AG04450 (cell line): ENCODE measurements at regions not wholly inside any gene's neighbourhood (a gene's known extent, or its start where the extent isn't known, plus 50 kb on each side); places are given as distances from the start of the nearest gene placed in this dataset.

Experiments used
- CTCF ChIA-PET: fragments of 300-600, 350-600 bp; formaldehyde crosslinking; extraction: SDS; loops from one replicate; lab custom pipeline; 2022; ENCODE audit warnings: antibody characterized with exemption, inconsistent platforms; lab: Charles Lee
- POLR2A ChIA-PET: fragments of 350-600 bp; formaldehyde crosslinking; extraction: SDS; loops from one replicate; lab custom pipeline; 2021; ENCODE audit warnings: antibody characterized with exemption, inconsistent platforms; lab: Yijun Ruan, JAX
- DNase-seq: peaks from one replicate; pipeline ENCODE4 v3.0.0-alpha.2; 2011; ENCODE audit warnings: low read depth, low spot score
- H3K27ac ChIP-seq: one replicate; pipeline ENCODE4 v1.5.1; 2012; ENCODE audit warnings: low read depth, low read length, control low read depth
- H3K27me3 ChIP-seq: one replicate; pipeline ENCODE4 v1.6.0; 2012; ENCODE audit warnings: low read length; ENCODE audit not compliant: control insufficient read depth, insufficient read depth
- H3K4me3 ChIP-seq: 2 replicates; pipeline ENCODE4 v1.5.1; 2011; ENCODE audit warnings: mild to moderate bottlenecking, low read depth, low read length, control low read depth
- H3K9me3 ChIP-seq: 2 replicates; pipeline ENCODE4 v1.5.1; 2012; ENCODE audit warnings: low read length; ENCODE audit not compliant: control insufficient read depth, insufficient read depth
- TF ChIP-seq, protein P1 (sequence below): IDR thresholded peaks from 2 replicates; pipeline ENCODE4 v1.5.1; 2011; ENCODE audit warnings: low read depth, low read length, control low read depth, inconsistent platforms

- CTCF ChIA-PET = no interaction called here
- H3K9me3 ChIP-seq = no peaks in the 10 kb centered on the region
- POLR2A ChIA-PET = no interaction called here
- H3K4me3 ChIP-seq = no peak overlapping the region
- TF ChIP-seq, protein P1, sequence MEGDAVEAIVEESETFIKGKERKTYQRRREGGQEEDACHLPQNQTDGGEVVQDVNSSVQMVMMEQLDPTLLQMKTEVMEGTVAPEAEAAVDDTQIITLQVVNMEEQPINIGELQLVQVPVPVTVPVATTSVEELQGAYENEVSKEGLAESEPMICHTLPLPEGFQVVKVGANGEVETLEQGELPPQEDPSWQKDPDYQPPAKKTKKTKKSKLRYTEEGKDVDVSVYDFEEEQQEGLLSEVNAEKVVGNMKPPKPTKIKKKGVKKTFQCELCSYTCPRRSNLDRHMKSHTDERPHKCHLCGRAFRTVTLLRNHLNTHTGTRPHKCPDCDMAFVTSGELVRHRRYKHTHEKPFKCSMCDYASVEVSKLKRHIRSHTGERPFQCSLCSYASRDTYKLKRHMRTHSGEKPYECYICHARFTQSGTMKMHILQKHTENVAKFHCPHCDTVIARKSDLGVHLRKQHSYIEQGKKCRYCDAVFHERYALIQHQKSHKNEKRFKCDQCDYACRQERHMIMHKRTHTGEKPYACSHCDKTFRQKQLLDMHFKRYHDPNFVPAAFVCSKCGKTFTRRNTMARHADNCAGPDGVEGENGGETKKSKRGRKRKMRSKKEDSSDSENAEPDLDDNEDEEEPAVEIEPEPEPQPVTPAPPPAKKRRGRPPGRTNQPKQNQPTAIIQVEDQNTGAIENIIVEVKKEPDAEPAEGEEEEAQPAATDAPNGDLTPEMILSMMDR = no peak
- H3K27me3 ChIP-seq = no peaks in the 10 kb centered on the region
- H3K27ac ChIP-seq = no peak overlapping the region
- DNase-seq = no peak
These were observed 390.5 kb upstream of the LYPLAL1 start for GRCh38 chr1:218783131-218783530.

DNA sequence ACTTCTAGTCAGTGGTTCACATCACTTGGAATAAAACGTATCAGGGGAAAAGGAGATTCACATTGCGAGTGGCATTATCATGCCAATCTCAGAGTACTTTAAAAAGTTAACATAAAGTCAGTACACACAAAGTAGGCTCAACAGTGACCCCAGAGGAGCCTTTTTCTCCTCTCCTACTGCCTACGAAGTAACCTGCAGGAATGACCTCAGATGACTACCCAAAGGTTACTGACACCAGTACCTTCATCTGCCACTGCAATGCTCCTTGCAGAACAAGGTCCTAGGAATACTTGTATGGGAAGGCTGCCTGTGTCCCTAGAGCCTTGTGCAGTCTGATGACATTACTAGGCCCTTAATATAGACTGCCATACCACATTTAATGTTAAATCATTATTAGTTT is 389.8 kb upstream of the LYPLAL1 start:
- no peak overlapping the region for H3K27ac ChIP-seq
- POLR2A ChIA-PET = no interaction called here
- TF ChIP-seq, protein P1 = no peak
- H3K9me3 ChIP-seq = no peaks in the 10 kb centered on the region
- CTCF ChIA-PET = no interaction called here
- no peaks in the 10 kb centered on the region for H3K27me3 ChIP-seq
- DNase-seq = no peak
- no peak overlapping the region for H3K4me3 ChIP-seq

GRCh38 chr1:218785928-218786327 is 387.8 kb upstream of the LYPLAL1 start:
- POLR2A ChIA-PET = no interaction called here
- TF ChIP-seq, protein P1 = no peak
- Histone ChIP-seq H3K27me3 (no peaks in the 10 kb centered on the region), H3K9me3 (no peaks in the 10 kb centered on the region), H3K27ac (no peak overlapping the region), H3K4me3 (no peak overlapping the region)
- DNase-seq = no peak
- CTCF ChIA-PET = no interaction called here

- TF ChIP-seq, protein P1 = no peak
- Histone ChIP-seq H3K27me3 (no peaks in the 10 kb centered on the region), H3K4me3 (no peak overlapping the region), H3K27ac (no peak overlapping the region), H3K9me3 (no peaks in the 10 kb centered on the region)
- DNase-seq = no peak
- POLR2A ChIA-PET = no interaction called here
- CTCF ChIA-PET = interaction anchor here (0.5 kb wide), 1 partner anchor 21 kb away, joined by 3 read pairs; no protein-coding TSS in a partner anchor
These were observed 385.9 kb upstream of the LYPLAL1 start for GRCh38 chr1:218787826-218788225.

DNA sequence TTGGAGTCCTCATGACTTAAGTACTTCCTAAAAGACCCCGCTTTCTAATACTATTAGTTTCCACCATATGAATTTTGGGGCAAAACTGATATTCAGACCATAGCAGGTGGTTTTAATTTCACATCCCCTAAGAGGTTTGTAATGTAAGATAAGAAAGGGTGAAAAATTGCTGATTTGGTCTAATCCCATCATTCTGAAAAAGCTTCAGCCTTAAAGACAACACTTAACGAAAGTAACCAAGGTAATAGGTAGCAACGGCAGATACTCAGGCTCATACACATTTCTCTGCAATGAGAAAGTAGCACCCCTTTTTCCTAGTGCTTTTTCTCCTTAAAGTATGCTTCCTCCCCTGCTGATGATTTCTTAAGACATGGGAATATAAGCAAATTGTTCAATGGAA is 376.9 kb upstream of the LYPLAL1 start:
- ChIA-PET CTCF (interaction anchor here (0.8 kb wide), 1 partner anchor 771 kb away, joined by 7 read pairs; no protein-coding TSS in a partner anchor), POLR2A (no interaction called here)
- TF ChIP-seq, protein P1 = no peak

More for the DNA sequence above, 376.9 kb upstream of the LYPLAL1 start:
- Histone ChIP-seq H3K27ac (no peak overlapping the region), H3K27me3 (no peaks in the 10 kb centered on the region), H3K4me3 (no peak overlapping the region), H3K9me3 (no peaks in the 10 kb centered on the region)
- no peak for DNase-seq
